GM12873 (cell line): ENCODE measurements at regions not wholly inside any gene's neighbourhood (a gene's known extent, or its start where the extent isn't known, plus 50 kb on each side); places are given as distances from the start of the nearest gene placed in this dataset.

Experiments
- CTCF ChIP-seq: IDR thresholded peaks from 2 replicates; pipeline ENCODE4 v1.5.1; 2012; ENCODE audit warnings: low read depth, mild to moderate bottlenecking, moderate library complexity, low read length, control low read depth; ENCODE audit not compliant: insufficient read depth; ENCODE audit errors: missing control alignments

- no peak for TF ChIP-seq CTCF
Observed at GRCh38 chr10:44742248-44742647, 168.9 kb upstream of the TMEM72 start.

DNA sequence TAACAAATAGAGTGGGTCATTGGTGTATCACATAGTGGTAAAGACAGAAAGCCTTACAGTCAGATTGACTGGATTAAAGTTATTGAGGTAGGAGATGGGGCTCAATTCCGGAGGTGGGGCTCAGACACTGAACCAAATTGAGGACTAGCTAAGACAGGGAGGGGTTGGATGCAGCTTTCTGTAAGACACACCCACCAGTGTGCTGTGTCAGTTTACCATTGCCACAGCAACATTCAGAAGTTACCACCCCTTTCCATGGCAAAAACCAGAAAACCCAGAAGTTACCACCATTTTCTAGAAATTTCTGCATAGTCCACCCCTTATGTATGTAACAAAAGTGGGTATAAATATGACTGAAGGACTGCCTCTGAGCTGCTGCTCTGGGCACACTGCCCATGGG lies 167.6 kb upstream of the TMEM72 start:
- no peak for TF ChIP-seq CTCF

DNA sequence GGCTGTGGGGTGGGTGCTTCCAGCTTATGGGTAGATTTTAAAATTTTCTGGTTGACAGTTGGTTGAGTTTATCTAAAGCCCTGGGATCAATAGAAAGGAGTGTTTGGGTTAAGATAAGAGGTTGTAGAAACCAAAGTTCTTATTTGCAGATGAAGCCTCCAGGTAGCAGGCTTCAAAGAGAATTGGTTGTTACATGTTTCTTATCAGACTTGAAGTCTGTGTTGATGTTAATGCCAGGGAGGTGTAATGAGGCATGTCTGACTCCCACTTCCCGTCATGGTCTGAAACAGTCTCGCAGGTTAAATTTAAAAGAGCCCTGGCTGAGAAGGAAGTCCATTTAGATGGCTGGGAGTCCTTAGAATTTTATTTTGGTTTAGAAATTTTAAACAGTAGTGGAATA lies 165.2 kb upstream of the TMEM72 start:
- TF ChIP-seq CTCF, result no peak

- no peak for TF ChIP-seq CTCF
Observed at GRCh38 chr10:44747593-44748172, 163.5 kb upstream of the TMEM72 start.

DNA sequence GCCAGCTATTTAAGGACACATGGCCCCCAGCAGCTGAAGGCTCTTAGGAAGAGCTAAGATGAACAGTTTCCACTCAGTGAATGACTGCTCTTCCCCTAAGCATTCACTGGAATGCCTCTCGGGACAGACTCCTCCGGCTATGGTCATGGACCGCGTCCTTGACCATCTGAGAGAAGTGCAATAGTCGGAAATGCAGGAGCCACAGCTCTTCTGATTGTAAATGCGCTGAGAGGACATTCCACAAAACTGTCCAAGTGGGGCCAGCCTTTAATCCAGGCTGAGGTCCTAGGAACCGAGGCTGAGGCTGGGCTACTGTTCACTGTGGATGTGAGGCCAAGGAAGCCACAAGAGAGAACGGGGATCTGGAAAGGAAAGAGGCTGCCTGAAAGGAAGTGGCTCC lies 162.0 kb upstream of the TMEM72 start:
- TF ChIP-seq CTCF, result no peak

DNA sequence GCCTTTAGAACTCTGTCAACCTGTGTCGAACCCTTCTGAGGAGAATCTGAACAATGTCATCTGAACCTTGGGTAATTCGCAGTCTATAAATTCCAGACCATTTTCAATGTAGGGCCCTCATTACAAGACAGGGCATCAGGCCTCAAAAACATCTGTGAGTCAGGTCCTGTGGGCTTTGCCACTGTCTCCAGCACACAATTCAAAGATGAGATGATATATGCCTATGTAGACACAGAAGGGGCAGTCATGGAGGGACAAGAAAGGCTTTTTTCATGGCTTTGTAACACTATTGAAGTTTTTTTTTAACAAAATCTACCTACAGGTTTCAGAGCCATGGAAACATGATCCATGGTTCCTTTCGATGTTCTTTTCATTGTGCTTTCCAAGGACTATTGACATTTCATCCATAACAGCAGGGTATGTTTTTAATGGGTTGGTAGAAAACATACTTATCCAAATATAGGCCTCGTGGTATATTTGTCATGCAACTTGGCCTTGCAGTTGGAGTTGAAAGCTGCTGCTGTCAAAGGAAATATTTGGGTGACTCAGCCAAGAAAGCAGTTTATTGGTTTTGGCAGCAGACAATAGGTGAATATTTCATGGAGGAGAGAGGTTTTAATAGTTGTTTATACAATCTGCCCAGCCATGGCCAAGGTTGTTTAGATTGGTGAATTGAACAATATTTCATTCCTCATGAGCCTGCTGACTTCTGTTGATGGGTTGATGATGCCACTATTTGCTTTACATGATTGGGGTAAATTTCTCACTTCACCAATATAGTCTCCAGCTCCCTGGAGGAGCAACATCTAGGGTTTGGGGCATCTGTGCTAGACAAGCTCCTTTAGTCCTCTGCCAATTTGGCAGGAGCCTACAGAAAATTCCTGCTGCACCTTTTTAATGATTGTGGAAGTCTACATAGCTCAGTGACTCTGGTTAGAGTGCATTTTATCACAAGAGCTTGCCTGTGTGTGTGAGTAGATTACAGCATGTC lies 158.4 kb upstream of the TMEM72 start:
- TF ChIP-seq CTCF, result no peak

DNA sequence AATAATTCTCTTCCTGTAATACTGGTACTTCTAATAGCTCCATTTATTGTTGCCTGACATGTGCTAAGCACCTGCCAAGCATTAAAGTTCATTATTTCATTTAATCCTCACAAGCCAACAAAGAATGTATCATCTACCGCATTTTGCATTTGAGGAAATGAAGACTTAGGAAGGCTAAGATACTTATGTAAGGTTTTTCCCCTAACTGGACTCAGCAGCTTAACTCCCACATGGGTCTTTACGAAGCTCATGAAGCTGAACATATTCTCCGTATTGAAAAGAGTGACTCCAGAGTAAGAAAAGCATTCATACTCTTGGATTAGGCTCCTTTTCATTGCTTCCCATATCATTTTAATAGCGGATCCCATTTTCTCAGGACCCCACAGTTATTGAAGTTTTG lies 155.7 kb upstream of the TMEM72 start:
- no peak for TF ChIP-seq CTCF
